SK-N-SH (cell line): ENCODE measurements at regions not wholly inside any gene's neighbourhood (a gene's known extent, or its start where the extent isn't known, plus 50 kb on each side); places are given as distances from the start of the nearest gene placed in this dataset.

ENCODE experiments used
- CTCF ChIA-PET: fragments of 300-600, 350-600 bp; formaldehyde crosslinking; extraction: SDS; loops from one replicate; lab custom pipeline; 2021; lab: Yijun Ruan, JAX
- POLR2A ChIA-PET: fragments of 350-600 bp; sonication (Branson Sonifier 250); formaldehyde crosslinking; extraction: SDS; loops from one replicate; lab custom pipeline; 2020; ENCODE audit warnings: antibody characterized with exemption, inconsistent platforms; lab: Yijun Ruan, JAX
- DNase-seq: peaks from one replicate; pipeline ENCODE4 v3.0.0; 2012
- H2AFZ ChIP-seq: fragments of 200-600 bp; sonication (generic); 2 replicates; pipeline ENCODE4 v1.8.1; 2016; ENCODE audit warnings: antibody characterized with exemption, mild to moderate bottlenecking, low read depth
- H3F3A ChIP-seq: fragments of 200-600 bp; sonication (generic); replicated peaks from 2 replicates; pipeline ENCODE3; 2016; ENCODE audit warnings: antibody characterized with exemption, mild to moderate bottlenecking; ENCODE audit not compliant: insufficient read depth
- H3K27ac ChIP-seq, 2 experiments: fragments of 200-500 bp in 1 of 2; fragments of 200-600 bp in 1 of 2; sonication (Bioruptor generic) in 1 of 2; sonication (generic), shearing (Covaris generic) in 1 of 2; 2 replicates each; pipeline versions ENCODE4 v1.5.1 to v1.6.1; 2014 to 2016; ENCODE audit warnings: low read depth in 2 of 2, inconsistent platforms in 1 of 2, low read length in 1 of 2, mild to moderate bottlenecking in 1 of 2, mixed read lengths in 1 of 2
- H3K27me3 ChIP-seq: fragments of 200-600 bp; sonication (generic), shearing (Covaris generic); 2 replicates; pipeline ENCODE4 v1.6.1; 2016; ENCODE audit warnings: mixed run types; ENCODE audit not compliant: insufficient read depth
- H3K36me3 ChIP-seq, 2 experiments: fragments of 200-500 bp in 1 of 2; fragments of 200-600 bp in 1 of 2; sonication (Bioruptor generic) in 1 of 2; sonication (generic) in 1 of 2; replicated peaks in 1 of 2; 2 replicates each; pipeline versions ENCODE3 to v1.5.1; 2014 to 2016; ENCODE audit warnings: low read length in 1 of 2, mild to moderate bottlenecking in 1 of 2; ENCODE audit not compliant: insufficient read depth in 2 of 2, control insufficient read depth in 1 of 2
- H3K4me1 ChIP-seq, 2 experiments: fragments of 200-500 bp in 1 of 2; fragments of 200-600 bp in 1 of 2; sonication (Bioruptor generic) in 1 of 2; sonication (generic), shearing (Covaris generic) in 1 of 2; 2 replicates each; pipeline versions ENCODE4 v1.5.1 to v1.6.1; 2014 to 2016; ENCODE audit warnings: low read depth in 1 of 2, low read length in 1 of 2, mixed run types in 1 of 2; ENCODE audit not compliant: insufficient read depth in 2 of 2, control insufficient read depth in 1 of 2
- H3K4me2 ChIP-seq: fragments of 200-600 bp; sonication (generic), shearing (Covaris generic); 2 replicates; pipeline ENCODE4 v1.6.1; 2017; ENCODE audit warnings: mixed run types
- H3K4me3 ChIP-seq, 2 experiments: fragments of 200-500 bp in 1 of 2; fragments of 200-600 bp in 1 of 2; sonication (Bioruptor generic) in 1 of 2; sonication (generic), shearing (Covaris generic) in 1 of 2; 2 replicates each; pipeline versions ENCODE4 v1.5.1 to v1.8.1; 2014 to 2016; ENCODE audit warnings: low read depth in 2 of 2, inconsistent platforms in 1 of 2, low read length in 1 of 2, mild to moderate bottlenecking in 1 of 2, mixed read lengths in 1 of 2, moderate library complexity in 1 of 2
- H3K79me2 ChIP-seq: fragments of 200-600 bp; sonication (generic); 2 replicates; pipeline ENCODE4 v1.8.1; 2017; ENCODE audit warnings: mild to moderate bottlenecking; ENCODE audit not compliant: insufficient read depth
- H3K9ac ChIP-seq: fragments of 200-600 bp; sonication (generic); 2 replicates; pipeline ENCODE4 v1.6.1; 2017; ENCODE audit warnings: mixed run types
- H3K9me2 ChIP-seq: fragments of 200-600 bp; sonication (generic); 2 replicates; pipeline ENCODE4 v1.6.1; 2017; ENCODE audit warnings: mixed run types
- H3K9me3 ChIP-seq: fragments of 200-600 bp; sonication (generic); 2 replicates; pipeline ENCODE4 v1.6.1; 2017; ENCODE audit warnings: mixed run types, mild to moderate bottlenecking, moderate library complexity
- H4K20me1 ChIP-seq: fragments of 200-600 bp; sonication (generic); 2 replicates; pipeline ENCODE4 v1.6.1; 2017; ENCODE audit warnings: mild to moderate bottlenecking, mixed run types; ENCODE audit not compliant: insufficient read depth
- CHD2 ChIP-seq: fragments of 150-350 bp; IDR thresholded peaks from 2 replicates; pipeline ENCODE4 v1.6.1; 2018; ENCODE audit warnings: low read length; ENCODE audit not compliant: partially characterized antibody
- FOXM1 ChIP-seq: IDR thresholded peaks from 2 replicates; pipeline ENCODE4 v1.4.0; 2012; ENCODE audit warnings: low read depth, mild to moderate bottlenecking
- GABPA ChIP-seq: IDR thresholded peaks from 2 replicates; pipeline ENCODE4 v1.4.0; 2012; ENCODE audit warnings: low read depth, mild to moderate bottlenecking
- GATA2 ChIP-seq: sonication (generic); formaldehyde crosslinking; IDR thresholded peaks from 2 replicates; pipeline ENCODE4 v1.5.0; 2020; ENCODE audit warnings: mild to moderate bottlenecking, missing genetic modification reagents
- REST ChIP-seq: IDR thresholded peaks from 2 replicates; pipeline ENCODE4 v1.6.1; 2012; ENCODE audit warnings: mild to moderate bottlenecking, low read depth, low read length, moderate library complexity
- RFX5 ChIP-seq: IDR thresholded peaks from 2 replicates; pipeline ENCODE4 v1.6.1; 2012; ENCODE audit warnings: mild to moderate bottlenecking, improper control_type of control experiment, low read length
- SMC3 ChIP-seq: IDR thresholded peaks from 2 replicates; pipeline ENCODE4 v1.6.1; 2012; ENCODE audit warnings: low read depth, low read length, improper control_type of control experiment
- YY1 ChIP-seq: IDR thresholded peaks from 2 replicates; pipeline ENCODE4 v1.4.0; 2012; ENCODE audit warnings: low read depth, mild to moderate bottlenecking
- ZBTB33 ChIP-seq: IDR thresholded peaks from 2 replicates; pipeline ENCODE4 v1.4.0; 2012; ENCODE audit warnings: low read depth, borderline replicate concordance
- WGBS: methylation state at CpG from one replicate; pipeline ENCODE4 v1.1.6; 2017; ENCODE audit warnings: low lambda C conversion rate; 5-methylcytosine and 5-hydroxymethylcytosine counted together
- TF ChIP-seq, protein P1 (sequence below): IDR thresholded peaks from 2 replicates; pipeline ENCODE4 v1.4.0; 2012; ENCODE audit warnings: low read depth
- TF ChIP-seq, protein P2 (sequence below): fragments of 150-350 bp; IDR thresholded peaks from 2 replicates; pipeline ENCODE4 v1.6.1; 2016; ENCODE audit warnings: mild to moderate bottlenecking, low read depth, low read length
- TF ChIP-seq, protein P3 (sequence below): fragments of 200-600 bp; sonication (generic); IDR thresholded peaks from 2 replicates; pipeline ENCODE4 v1.6.1; 2017; ENCODE audit warnings: antibody characterized with exemption, mild to moderate bottlenecking, moderate library complexity

DNA sequence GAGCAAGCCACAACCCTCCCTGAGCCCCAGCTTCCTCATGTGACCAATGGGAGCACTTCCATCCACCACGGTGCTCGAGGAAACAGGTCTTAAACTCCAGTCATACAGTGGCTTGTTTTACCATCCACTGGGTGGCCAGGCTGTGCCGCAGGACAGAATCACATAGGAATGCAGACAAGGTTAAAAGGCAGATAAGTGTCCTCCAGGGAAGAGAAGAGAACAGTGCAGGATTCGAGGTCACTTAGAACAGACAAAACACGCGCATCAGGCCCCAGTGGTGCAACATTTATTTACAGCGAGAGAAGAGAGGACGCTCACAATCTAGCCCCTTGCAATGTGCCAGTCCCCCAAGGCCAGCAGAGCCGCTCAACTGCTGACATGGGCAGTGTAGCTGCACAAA is 92.8 kb downstream of the TMEM130 start:
- no peak for DNase-seq
- Histone ChIP-seq H3K9me2 (no peaks in the 10 kb centered on the region), H2AFZ (no peak overlapping the region), H3K9ac (no peak overlapping the region), H3K27ac (no peak overlapping the region), H3K36me3 (no peaks in the 10 kb centered on the region), H4K20me1 (no peaks in the 10 kb centered on the region), H3K4me2 (no peak overlapping the region), H3F3A (no peaks in the 10 kb centered on the region), H3K4me1 (peaks cover 0 to 3% of the 10 kb centered on the region in 2 experiments; a peak in 1 of 4 replicates), H3K9me3 (no peaks in the 10 kb centered on the region), H3K27me3 (no peaks in the 10 kb centered on the region), H3K4me3 (no peak overlapping the region), H3K79me2 (no peaks in the 10 kb centered on the region)
- 43% methylated on average over 9 of the region's 9 CpGs for WGBS
- CTCF ChIA-PET, result interaction anchor here (1.0 to 1.9 kb wide), 3 partner anchors 31 to 64 kb away, joined by 4 to 9 read pairs (median 5); no protein-coding TSS in a partner anchor
- POLR2A ChIA-PET, result interaction anchor here (0.6 kb wide), 1 partner anchor 25 kb away, joined by 3 read pairs; no protein-coding TSS in a partner anchor
- TF ChIP-seq RFX5 (no peak), SMC3 (no peak), YY1 (no peak), FOXM1 (no peak), REST (no peak), ZBTB33 (no peak), GABPA (no peak), GATA2 (no peak), CHD2 (no peak)
- TF ChIP-seq, protein P1, sequence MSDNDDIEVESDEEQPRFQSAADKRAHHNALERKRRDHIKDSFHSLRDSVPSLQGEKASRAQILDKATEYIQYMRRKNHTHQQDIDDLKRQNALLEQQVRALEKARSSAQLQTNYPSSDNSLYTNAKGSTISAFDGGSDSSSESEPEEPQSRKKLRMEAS, result no peak
- TF ChIP-seq, protein P2, sequence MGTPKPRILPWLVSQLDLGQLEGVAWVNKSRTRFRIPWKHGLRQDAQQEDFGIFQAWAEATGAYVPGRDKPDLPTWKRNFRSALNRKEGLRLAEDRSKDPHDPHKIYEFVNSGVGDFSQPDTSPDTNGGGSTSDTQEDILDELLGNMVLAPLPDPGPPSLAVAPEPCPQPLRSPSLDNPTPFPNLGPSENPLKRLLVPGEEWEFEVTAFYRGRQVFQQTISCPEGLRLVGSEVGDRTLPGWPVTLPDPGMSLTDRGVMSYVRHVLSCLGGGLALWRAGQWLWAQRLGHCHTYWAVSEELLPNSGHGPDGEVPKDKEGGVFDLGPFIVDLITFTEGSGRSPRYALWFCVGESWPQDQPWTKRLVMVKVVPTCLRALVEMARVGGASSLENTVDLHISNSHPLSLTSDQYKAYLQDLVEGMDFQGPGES, result no peak
- TF ChIP-seq, protein P3, sequence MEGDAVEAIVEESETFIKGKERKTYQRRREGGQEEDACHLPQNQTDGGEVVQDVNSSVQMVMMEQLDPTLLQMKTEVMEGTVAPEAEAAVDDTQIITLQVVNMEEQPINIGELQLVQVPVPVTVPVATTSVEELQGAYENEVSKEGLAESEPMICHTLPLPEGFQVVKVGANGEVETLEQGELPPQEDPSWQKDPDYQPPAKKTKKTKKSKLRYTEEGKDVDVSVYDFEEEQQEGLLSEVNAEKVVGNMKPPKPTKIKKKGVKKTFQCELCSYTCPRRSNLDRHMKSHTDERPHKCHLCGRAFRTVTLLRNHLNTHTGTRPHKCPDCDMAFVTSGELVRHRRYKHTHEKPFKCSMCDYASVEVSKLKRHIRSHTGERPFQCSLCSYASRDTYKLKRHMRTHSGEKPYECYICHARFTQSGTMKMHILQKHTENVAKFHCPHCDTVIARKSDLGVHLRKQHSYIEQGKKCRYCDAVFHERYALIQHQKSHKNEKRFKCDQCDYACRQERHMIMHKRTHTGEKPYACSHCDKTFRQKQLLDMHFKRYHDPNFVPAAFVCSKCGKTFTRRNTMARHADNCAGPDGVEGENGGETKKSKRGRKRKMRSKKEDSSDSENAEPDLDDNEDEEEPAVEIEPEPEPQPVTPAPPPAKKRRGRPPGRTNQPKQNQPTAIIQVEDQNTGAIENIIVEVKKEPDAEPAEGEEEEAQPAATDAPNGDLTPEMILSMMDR, result no peak
